ENCODE measurements at regions not wholly inside any gene's neighbourhood (a gene's known extent, or its start where the extent isn't known, plus 50 kb on each side); places are given as distances from the start of the nearest gene placed in this dataset.

GRCh38 chr5:155838394-155838793, 488.6 kb upstream of the SGCD start:
- no peak for DNase-seq (ENCODE audit: low read depth in 2 of 2)

- no peak for DNase-seq (ENCODE audit: low read depth in 2 of 2)
Measured at GRCh38 chr5:155839251-155840037, 487.5 kb upstream of the SGCD start.

- no peak for DNase-seq (ENCODE audit: low read depth in 2 of 2)
Measured at GRCh38 chr5:155844542-155844941, 482.4 kb upstream of the SGCD start.

GRCh38 chr5:155850370-155850769, 476.6 kb upstream of the SGCD start:
- DNase-seq (ENCODE audit: low read depth in 2 of 2): no peak

GRCh38 chr5:155866971-155867370, 460.0 kb upstream of the SGCD start:
- no peak for DNase-seq (ENCODE audit: low read depth in 2 of 2)

- no peak for DNase-seq (ENCODE audit: low read depth in 2 of 2)
Measured at GRCh38 chr5:155867522-155868088, 459.4 kb upstream of the SGCD start.

DNA sequence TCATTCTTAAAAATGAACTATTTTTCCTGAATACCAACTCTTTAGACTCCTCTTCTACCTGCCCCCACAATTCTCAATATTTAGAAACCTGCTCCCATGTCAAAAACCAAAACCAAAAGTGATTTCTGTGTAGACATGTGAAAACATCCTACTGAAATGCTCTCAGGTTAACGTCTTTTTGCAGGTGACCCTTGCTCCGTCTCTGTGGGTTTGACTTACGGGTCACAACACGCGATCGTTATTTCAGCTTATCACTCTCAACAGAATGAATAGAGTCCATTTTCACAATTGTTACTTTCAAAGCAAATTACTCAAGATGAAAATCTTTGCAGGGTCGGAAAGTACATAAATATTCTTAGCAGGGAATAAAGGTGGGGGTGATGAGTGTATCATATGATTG, 456.3 kb upstream of the SGCD start:
- DNase-seq (ENCODE audit: low read depth in 2 of 2): no peak

DNA sequence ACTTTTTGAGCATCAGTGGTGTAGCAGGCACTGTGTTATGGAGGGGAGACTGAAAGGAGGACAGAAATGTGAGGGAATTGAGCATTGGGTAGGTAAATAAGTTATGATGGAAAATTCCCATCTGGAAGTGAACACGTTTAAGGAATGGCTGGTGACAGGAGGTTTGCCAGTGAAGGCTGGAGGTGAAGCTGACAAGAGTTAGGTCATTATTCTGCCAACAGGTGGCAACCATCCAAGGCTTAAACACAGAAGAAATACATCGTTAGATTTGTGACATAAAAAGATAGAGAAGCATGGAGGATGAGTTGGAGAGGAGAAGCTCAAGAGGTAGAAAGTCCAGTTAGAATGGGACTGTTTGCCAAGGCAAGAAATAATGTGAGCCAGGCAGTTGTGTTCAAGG, 455.3 kb upstream of the SGCD start:
- DNase-seq (ENCODE audit: low read depth in 2 of 2): no peak

DNA sequence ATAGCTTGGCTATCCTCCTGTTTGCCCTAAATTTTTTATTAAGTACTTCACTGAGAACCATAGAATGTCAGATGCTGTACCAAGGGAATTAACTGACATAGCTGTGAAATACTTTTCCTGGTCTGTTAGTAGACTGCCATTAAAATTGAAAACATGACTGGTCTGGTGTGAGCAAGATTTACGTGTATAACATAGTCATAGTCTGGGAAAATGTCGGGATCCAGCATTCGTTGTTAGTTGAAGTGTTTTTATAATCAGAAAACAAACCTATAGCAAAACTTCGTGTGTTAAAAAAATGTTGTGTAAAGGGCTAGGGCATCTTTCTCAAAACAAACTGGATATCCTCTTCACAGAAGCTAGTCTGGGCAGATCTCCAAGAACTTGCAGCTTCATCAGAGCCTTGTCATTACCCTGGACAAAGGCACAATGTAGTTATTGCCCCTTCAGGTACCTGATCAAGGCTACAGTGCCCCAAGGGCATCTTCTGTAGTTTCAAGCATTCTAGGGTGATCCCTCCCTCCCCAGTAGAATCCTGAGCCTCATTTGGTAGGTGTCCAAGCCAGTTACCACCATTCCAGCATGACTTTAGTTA, 454.2 kb upstream of the SGCD start:
- DNase-seq (ENCODE audit: low read depth in 2 of 2): no peak

DNA sequence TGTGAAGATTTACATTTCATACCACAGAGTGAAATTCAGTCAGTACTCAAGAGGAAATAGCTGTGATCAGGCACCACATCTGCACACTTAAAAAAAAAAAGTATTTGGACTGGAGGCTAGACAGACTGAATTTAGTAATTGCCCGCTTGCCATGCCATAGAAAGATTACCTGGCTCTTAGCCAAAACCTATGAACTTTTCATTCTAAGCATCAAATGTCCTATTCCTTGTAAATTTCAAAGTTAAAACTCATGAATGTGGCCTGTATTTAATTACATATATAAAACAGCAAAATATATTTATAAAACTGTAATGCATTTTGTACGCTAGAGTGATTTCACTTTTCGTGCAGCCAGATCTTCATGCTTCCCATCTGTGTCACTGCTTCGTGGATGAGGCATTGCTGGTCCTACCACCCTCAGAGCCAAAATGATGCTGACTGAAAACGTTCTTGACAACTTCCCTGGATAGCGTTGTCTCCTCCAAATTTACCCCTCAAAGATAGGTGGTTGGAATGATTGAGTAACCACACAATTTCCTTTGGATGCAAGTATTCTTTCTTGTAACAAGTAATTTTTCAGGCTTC, 447.9 kb upstream of the SGCD start:
- DNase-seq (ENCODE audit: low read depth in 2 of 2): no peak

GRCh38 chr5:155884041-155884440, 442.9 kb upstream of the SGCD start:
- DNase-seq (ENCODE audit: low read depth in 2 of 2): no peak

DNA sequence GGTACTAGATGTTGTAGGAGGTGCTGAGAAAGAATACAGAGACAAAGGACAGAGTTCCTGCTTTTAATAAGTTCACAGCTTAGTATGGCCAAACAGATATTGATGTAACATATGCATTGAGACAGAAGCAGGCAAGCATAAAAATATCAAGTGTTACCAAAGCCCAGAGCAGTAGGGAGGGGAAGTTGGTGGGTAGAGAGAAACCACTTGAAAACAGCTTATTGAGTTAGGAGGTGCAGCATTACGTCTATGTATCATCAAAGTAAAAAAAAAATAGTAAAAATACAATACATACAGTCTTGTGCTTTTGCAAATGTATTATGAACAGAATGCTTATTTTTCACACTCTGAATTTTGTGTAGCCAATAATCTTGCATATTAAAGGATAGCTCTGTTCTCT, 441.8 kb upstream of the SGCD start:
- no peak for DNase-seq (ENCODE audit: low read depth in 2 of 2)

GRCh38 chr5:155886311-155887031, 440.5 kb upstream of the SGCD start:
- no peak for DNase-seq (ENCODE audit: low read depth in 2 of 2)

- no peak for DNase-seq (ENCODE audit: low read depth in 2 of 2)
Measured at GRCh38 chr5:155895484-155895883, 431.5 kb upstream of the SGCD start.

DNA sequence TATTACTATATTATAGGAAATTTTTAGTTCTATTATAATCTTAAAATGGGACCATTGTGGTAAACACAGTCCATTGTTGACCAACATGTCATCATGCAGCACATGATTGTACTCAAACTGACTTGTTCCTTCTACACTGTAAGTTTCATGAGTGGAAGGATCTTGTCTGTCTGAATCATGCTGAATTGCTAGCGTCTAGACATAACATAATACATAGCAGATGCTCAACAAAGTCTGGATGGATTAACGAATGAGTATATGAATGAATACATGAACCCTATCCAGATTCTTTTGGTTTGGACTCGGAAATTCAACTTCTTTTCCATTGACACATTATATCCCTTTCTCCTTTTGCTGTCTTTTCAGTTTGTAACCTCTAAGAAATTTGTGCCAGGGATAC, 429.2 kb upstream of the SGCD start:
- DNase-seq (ENCODE audit: low read depth in 2 of 2): no peak

DNA sequence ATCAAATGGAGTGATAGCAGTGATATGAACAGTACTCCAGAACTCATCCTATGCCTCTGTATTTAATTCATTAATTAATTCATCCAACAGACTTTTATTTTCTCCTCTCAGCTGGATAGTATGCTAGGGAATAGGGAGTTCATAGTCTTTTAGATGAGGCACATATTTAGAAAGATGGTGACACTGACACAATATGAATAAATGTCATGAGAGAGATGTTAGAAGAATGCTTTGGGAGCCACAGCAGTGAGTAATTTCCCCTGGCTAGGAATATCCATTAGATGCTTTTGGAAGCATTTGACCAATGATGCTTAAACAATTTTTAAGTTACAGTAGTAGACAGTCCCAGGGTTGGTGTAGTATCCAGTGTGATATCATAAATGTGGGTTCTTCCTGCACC, 428.7 kb upstream of the SGCD start:
- no peak for DNase-seq (ENCODE audit: low read depth in 2 of 2)

DNA sequence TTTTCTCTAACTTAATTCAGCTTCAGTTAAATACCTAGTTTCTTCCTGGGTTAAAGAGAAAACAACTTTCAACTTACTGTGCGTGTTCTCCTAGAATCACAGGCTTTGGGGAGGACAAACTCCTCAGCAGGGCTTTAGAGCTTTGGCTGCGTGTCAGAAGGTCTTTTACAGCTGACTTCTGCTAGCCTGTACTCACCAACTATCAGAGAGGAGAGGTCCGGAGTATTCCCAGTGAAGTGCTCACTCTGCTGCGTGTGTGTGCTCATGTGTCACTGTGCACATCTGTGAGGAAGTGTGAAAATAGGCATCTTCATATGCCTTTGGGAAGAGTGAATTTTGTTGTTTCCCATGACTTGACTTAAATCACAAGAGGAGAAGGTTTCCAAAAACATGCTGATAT, 423.2 kb upstream of the SGCD start:
- no peak for DNase-seq (ENCODE audit: low read depth in 2 of 2)

DNA sequence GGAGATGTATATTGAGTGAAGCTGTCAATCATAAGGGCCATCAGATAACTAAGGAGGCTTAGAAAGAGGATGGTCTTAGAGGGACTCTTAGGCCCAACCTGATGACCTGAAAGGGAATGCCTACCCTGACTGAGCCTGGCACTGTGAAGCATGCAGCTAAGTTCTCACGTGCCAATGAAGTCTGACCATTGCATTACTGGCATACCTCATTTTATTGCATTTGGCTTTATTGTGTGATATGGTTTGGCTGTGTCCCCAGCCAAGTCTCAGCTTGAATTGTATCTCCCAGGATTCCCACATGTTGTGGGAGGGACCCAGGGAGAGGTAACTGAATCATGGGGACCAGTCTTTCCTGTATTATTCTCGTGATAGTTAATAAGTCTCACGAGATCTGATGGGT, 421.6 kb upstream of the SGCD start:
- DNase-seq (ENCODE audit: low read depth in 2 of 2): no peak

DNA sequence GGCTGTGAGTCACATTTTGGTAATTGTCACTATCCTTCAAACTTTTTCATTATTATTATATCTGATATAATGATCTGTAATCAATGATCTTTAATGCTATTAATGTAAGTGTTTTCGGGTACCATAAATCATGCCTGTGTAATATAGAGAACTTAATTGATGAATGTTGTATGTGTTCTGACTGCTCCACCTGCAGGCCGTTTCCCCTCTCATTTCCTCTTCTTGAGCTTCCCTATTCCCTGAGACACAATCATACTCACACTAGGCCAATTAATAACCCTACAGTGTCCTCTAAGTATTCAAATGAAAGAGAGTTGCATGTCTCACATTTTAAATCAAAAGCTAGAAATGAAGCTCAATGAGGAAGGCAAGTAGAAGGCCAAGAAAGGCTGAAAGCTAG, 420.9 kb upstream of the SGCD start:
- DNase-seq (ENCODE audit: low read depth in 2 of 2): no peak

DNA sequence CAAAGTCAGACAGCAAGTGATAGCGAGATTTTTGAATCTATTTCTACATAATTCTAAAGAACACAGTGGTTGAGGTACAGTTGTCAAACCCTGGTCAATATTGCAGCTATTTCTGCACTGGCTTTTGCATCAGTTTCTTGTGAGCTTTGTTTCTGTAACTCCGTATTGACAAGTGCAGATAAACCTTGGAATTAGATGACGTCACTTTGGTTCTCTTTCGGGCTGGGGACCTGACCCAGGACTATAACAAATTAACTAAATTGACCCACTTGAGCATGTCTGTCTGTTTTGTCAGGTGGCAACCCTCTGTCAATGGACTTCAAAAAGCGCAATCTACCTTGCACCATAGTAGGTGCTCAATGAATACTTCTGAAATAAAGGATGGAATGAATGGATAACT, 418.4 kb upstream of the SGCD start:
- DNase-seq (ENCODE audit: low read depth in 2 of 2): no peak

- DNase-seq (ENCODE audit: low read depth in 2 of 2): no peak
Measured at GRCh38 chr5:155912291-155912690, 414.7 kb upstream of the SGCD start.

- no peak for DNase-seq (ENCODE audit: low read depth in 2 of 2)
Measured at GRCh38 chr5:155914766-155915165, 412.2 kb upstream of the SGCD start.
